Panc1 (cell line): ENCODE measurements at regions not wholly inside any gene's neighbourhood (a gene's known extent, or its start where the extent isn't known, plus 50 kb on each side); places are given as distances from the start of the nearest gene placed in this dataset.

ENCODE experiments used
- ATAC-seq: fragments of 200-7000 bp; cut with Tn5 transposase; 2 replicates; pipeline ENCODE4 v1.9.1; 2020; ENCODE audit warnings: mild to moderate bottlenecking, moderate library complexity
- BruUV-seq: library from RNA; stranded (reverse); fragments of 400-500 nt; replicated peaks from 2 replicates; lab custom pipeline; 2021; lab: Mats Ljungman, UMichigan
- CTCF ChIA-PET: fragments of 300-600 bp; sonication (Branson Sonifier 250); formaldehyde crosslinking; loops from one replicate; lab custom pipeline; 2022; ENCODE audit warnings: antibody characterized with exemption; lab: Charles Lee
- POLR2A ChIA-PET: fragments of 300-600 bp; sonication (Branson Sonifier 250); formaldehyde crosslinking; loops from one replicate; lab custom pipeline; 2022; ENCODE audit warnings: antibody characterized with exemption; lab: Charles Lee
- DNase-seq: peaks from one replicate; pipeline ENCODE4 v3.0.0-alpha.2; 2010; ENCODE audit warnings: low read depth, low spot score
- H3K27ac ChIP-seq: 2 replicates; pipeline ENCODE4 v1.5.1; 2011; ENCODE audit warnings: mild to moderate bottlenecking, low read length, inconsistent platforms
- H3K27me3 ChIP-seq: fragments of 200-500 bp; sonication (Bioruptor generic); 2 replicates; pipeline ENCODE4 v1.6.0; 2014; ENCODE audit warnings: low read length, inconsistent platforms; ENCODE audit not compliant: control insufficient read depth, insufficient read depth
- H3K36me3 ChIP-seq: fragments of 200-500 bp; sonication (Bioruptor generic); 2 replicates; pipeline ENCODE4 v1.5.1; 2014; ENCODE audit warnings: inconsistent platforms, mild to moderate bottlenecking, low read length, moderate library complexity; ENCODE audit not compliant: control insufficient read depth, insufficient read depth
- H3K4me1 ChIP-seq: 2 replicates; pipeline ENCODE4 v1.5.1; 2011; ENCODE audit warnings: inconsistent platforms, mild to moderate bottlenecking, low read length, moderate library complexity; ENCODE audit not compliant: control insufficient read depth, insufficient read depth
- H3K4me3 ChIP-seq, 2 experiments: 2 replicates each; pipeline ENCODE4 v1.5.1; 2011 to 2012; ENCODE audit warnings: low read depth in 2 of 2, low read length in 2 of 2, mild to moderate bottlenecking in 2 of 2, inconsistent platforms in 1 of 2, moderate library complexity in 1 of 2
- H3K9me3 ChIP-seq: fragments of 200-500 bp; sonication (Bioruptor generic); 2 replicates; pipeline ENCODE4 v1.5.1; 2014; ENCODE audit warnings: low read depth, mild to moderate bottlenecking, inconsistent platforms, low read length, moderate library complexity; ENCODE audit not compliant: control insufficient read depth, insufficient read depth
- CTCF ChIP-seq: fragments of 450-650 bp; IDR thresholded peaks from 2 replicates; pipeline ENCODE4 v1.5.1; 2017; ENCODE audit warnings: mild to moderate bottlenecking
- POLR2AphosphoS5 ChIP-seq: IDR thresholded peaks from 2 replicates; pipeline ENCODE4 v1.6.1; 2012; ENCODE audit warnings: mild to moderate bottlenecking, low read depth, low read length, moderate library complexity
- REST ChIP-seq, 2 experiments: IDR thresholded peaks; 2 replicates each; pipeline ENCODE4 v1.6.1; 2011 to 2012; ENCODE audit warnings: low read depth in 2 of 2, control low read depth in 1 of 2, low read length in 1 of 2, mild to moderate bottlenecking in 1 of 2, moderate library complexity in 1 of 2; ENCODE audit not compliant: insufficient read depth in 1 of 2
- SIN3A ChIP-seq: IDR thresholded peaks from 2 replicates; pipeline ENCODE4 v1.6.1; 2012; ENCODE audit warnings: low read depth, mild to moderate bottlenecking, low read length, moderate library complexity, borderline replicate concordance; ENCODE audit not compliant: insufficient read depth
- TCF7L2 ChIP-seq: IDR thresholded peaks from 2 replicates; pipeline ENCODE4 v1.6.1; 2011; ENCODE audit warnings: mild to moderate bottlenecking, low read depth, low read length, inconsistent platforms
- in situ Hi-C: cut with HindIII; loops from 2 replicates; pipeline ENCODE4 v1.10.0; 2016; ENCODE audit warnings: low sequenced_read_pairs, low pct_unique_long_range_greater_than_20kb
- intact Hi-C: fragments of 100-400 bp; cut with micrococcal nuclease; formaldehyde crosslinking; loops from one replicate; pipeline ENCODE4 v1.10.0; 2022; ENCODE audit not compliant: unreplicated experiment

- CTCF ChIA-PET: no interaction called here
- intact Hi-C loops: no loop called here
- BruUV-seq: no TSS peak
- H3K27ac ChIP-seq: no peak overlapping the region
- H3K4me3 ChIP-seq: no peak overlapping the region
- TF ChIP-seq REST (IDR thresholded peaks at IDR 0.05; ENCODE audit: insufficient read depth in 1 of 2, low read depth in 2 of 2, low read length in 1 of 2): no peak
- TF ChIP-seq TCF7L2: no peak
- TF ChIP-seq SIN3A: no peak
- no peak for TF ChIP-seq CTCF
- no peak for TF ChIP-seq POLR2AphosphoS5
- in situ Hi-C loops: no loop called here
- no peaks in the 10 kb centered on the region for H3K36me3 ChIP-seq
- no peaks in the 10 kb centered on the region for H3K27me3 ChIP-seq
- DNase-seq (no peak), ATAC-seq (no peak)
- H3K9me3 ChIP-seq: no peaks in the 10 kb centered on the region
- POLR2A ChIA-PET: interaction anchor here (0.6 kb wide), 2 partner anchors 33 to 127 kb away, joined by 3 read pairs; no protein-coding TSS in a partner anchor
- no peaks in the 10 kb centered on the region for H3K4me1 ChIP-seq
Observed at GRCh38 chr19:34603003-34603402, 74.0 kb downstream of the SCGB2B2 start.

- Histone ChIP-seq H3K27me3 (no peaks in the 10 kb centered on the region), H3K9me3 (no peaks in the 10 kb centered on the region), H3K4me3 (no peak overlapping the region), H3K27ac (no peak overlapping the region), H3K36me3 (no peaks in the 10 kb centered on the region), H3K4me1 (no peaks in the 10 kb centered on the region)
- ATAC-seq (no peak), DNase-seq (no peak)
- ChIA-PET CTCF (no interaction called here), POLR2A (no interaction called here)
- in situ Hi-C loops (no loop called here), intact Hi-C loops (no loop called here)
- TF ChIP-seq CTCF (no peak), REST (IDR thresholded peaks at IDR 0.05; ENCODE audit: insufficient read depth in 1 of 2, low read depth in 2 of 2, low read length in 1 of 2) (no peak), TCF7L2 (no peak), POLR2AphosphoS5 (no peak), SIN3A (no peak)
- BruUV-seq: no TSS peak
Observed at GRCh38 chr19:34601071-34601470, 75.9 kb downstream of the SCGB2B2 start.
